GM12878 (cell line): ENCODE measurements at regions not wholly inside any gene's neighbourhood (a gene's known extent, or its start where the extent isn't known, plus 50 kb on each side); places are given as distances from the start of the nearest gene placed in this dataset.

ENCODE experiments used
- EZH2 ChIP-seq: IDR thresholded peaks from 2 replicates; pipeline ENCODE4 v1.6.1; 2012; ENCODE audit warnings: low read depth, mild to moderate bottlenecking, control low read depth, inconsistent platforms, low read length, borderline replicate concordance; ENCODE audit not compliant: control insufficient read depth
- MEF2B ChIP-seq: fragments of 450-650 bp; IDR thresholded peaks from 2 replicates; pipeline ENCODE4 v1.6.1; 2018; ENCODE audit warnings: mild to moderate bottlenecking, moderate library complexity; ENCODE audit not compliant: partially characterized antibody, poor library complexity, severe bottlenecking
- MTA3 ChIP-seq: IDR thresholded peaks from 2 replicates; pipeline ENCODE4 v1.6.1; 2012; ENCODE audit warnings: low read length, inconsistent platforms, borderline replicate concordance
- POLR2A ChIP-seq: IDR thresholded peaks from 2 replicates; pipeline ENCODE4 v1.6.1; 2011; ENCODE audit warnings: low read depth, mild to moderate bottlenecking, low read length
- RAD21 ChIP-seq: IDR thresholded peaks from 2 replicates; pipeline ENCODE4 v1.6.1; 2011; ENCODE audit warnings: mild to moderate bottlenecking, low read depth, low read length, moderate library complexity; ENCODE audit not compliant: insufficient read depth
- SIN3A ChIP-seq: IDR thresholded peaks from 2 replicates; pipeline ENCODE4 v1.6.1; 2012; ENCODE audit warnings: low read depth, low read length, improper control_type of control experiment
- TCF7 ChIP-seq: IDR thresholded peaks from 2 replicates; pipeline ENCODE4 v1.6.1; 2014; ENCODE audit warnings: antibody characterized with exemption, borderline replicate concordance
- ZNF274 ChIP-seq: IDR thresholded peaks from one replicate; pipeline ENCODE4 v1.8.0; 2011; ENCODE audit not compliant: insufficient read length, insufficient read depth
- TF ChIP-seq, protein P1 (sequence below): fragments of 150-350 bp; IDR thresholded peaks from 2 replicates; pipeline ENCODE4 v1.6.1; 2016; ENCODE audit warnings: low read depth, low read length
- TF ChIP-seq, protein P2 (sequence below), 3 experiments: IDR thresholded peaks in 2 of 3; conservative IDR thresholded peaks in 1 of 3; 2 replicates each; pipeline ENCODE4 v1.5.1; 2011; ENCODE audit warnings: low read depth in 3 of 3, low read length in 3 of 3, mild to moderate bottlenecking in 3 of 3, control low read depth in 2 of 3, moderate library complexity in 2 of 3, inconsistent platforms in 1 of 3, mixed read lengths in 1 of 3; ENCODE audit not compliant: control insufficient read depth in 2 of 3, insufficient read depth in 1 of 3; ENCODE audit errors: extremely low read depth in 1 of 3

DNA sequence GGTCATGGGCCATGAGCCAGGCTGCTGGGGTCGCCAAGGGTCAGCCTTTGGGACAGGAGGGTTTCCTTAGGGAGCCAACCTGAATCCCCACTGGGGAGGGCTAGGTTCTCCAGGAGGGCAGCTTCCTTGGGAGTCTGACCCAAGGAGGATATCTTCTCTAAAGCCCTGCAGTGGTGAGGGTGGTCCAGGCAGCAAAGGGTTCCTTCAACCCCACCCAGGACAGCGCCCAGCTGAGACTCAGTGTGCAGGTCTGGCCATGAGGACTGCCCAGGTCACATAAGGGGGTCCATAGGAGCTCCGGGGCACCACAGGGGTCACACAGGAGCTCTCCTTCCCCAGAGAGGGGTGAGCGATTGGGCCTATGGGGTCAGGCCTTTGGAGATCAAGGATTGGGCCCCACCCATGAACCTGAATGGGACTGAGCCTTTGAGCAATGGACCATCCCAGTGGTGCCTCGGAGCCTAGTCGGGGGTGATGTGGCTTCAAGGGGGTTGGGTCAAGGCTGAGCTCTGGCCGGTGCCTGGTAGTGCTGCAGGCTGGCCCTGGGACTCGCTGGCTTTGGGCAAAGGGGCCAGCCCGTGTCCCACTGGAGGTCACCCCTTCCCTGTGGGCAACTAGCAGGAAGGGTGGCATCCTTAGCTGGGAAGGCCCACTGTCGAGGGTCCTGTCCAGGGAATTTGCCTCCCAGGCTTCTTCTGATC lies 216.5 kb downstream of the SNRPN start:
- TF ChIP-seq, protein P1, sequence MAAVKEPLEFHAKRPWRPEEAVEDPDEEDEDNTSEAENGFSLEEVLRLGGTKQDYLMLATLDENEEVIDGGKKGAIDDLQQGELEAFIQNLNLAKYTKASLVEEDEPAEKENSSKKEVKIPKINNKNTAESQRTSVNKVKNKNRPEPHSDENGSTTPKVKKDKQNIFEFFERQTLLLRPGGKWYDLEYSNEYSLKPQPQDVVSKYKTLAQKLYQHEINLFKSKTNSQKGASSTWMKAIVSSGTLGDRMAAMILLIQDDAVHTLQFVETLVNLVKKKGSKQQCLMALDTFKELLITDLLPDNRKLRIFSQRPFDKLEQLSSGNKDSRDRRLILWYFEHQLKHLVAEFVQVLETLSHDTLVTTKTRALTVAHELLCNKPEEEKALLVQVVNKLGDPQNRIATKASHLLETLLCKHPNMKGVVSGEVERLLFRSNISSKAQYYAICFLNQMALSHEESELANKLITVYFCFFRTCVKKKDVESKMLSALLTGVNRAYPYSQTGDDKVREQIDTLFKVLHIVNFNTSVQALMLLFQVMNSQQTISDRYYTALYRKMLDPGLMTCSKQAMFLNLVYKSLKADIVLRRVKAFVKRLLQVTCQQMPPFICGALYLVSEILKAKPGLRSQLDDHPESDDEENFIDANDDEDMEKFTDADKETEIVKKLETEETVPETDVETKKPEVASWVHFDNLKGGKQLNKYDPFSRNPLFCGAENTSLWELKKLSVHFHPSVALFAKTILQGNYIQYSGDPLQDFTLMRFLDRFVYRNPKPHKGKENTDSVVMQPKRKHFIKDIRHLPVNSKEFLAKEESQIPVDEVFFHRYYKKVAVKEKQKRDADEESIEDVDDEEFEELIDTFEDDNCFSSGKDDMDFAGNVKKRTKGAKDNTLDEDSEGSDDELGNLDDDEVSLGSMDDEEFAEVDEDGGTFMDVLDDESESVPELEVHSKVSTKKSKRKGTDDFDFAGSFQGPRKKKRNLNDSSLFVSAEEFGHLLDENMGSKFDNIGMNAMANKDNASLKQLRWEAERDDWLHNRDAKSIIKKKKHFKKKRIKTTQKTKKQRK: no peak
- TF ChIP-seq, protein P2, sequence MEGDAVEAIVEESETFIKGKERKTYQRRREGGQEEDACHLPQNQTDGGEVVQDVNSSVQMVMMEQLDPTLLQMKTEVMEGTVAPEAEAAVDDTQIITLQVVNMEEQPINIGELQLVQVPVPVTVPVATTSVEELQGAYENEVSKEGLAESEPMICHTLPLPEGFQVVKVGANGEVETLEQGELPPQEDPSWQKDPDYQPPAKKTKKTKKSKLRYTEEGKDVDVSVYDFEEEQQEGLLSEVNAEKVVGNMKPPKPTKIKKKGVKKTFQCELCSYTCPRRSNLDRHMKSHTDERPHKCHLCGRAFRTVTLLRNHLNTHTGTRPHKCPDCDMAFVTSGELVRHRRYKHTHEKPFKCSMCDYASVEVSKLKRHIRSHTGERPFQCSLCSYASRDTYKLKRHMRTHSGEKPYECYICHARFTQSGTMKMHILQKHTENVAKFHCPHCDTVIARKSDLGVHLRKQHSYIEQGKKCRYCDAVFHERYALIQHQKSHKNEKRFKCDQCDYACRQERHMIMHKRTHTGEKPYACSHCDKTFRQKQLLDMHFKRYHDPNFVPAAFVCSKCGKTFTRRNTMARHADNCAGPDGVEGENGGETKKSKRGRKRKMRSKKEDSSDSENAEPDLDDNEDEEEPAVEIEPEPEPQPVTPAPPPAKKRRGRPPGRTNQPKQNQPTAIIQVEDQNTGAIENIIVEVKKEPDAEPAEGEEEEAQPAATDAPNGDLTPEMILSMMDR (IDR thresholded peaks at IDR 0.05 in 2 of 3, conservative IDR thresholded peaks at IDR 0.05 in 1 of 3; ENCODE audit: control insufficient read depth in 2 of 3, extremely low read depth in 1 of 3, insufficient read depth in 1 of 3, low read depth in 3 of 3, low read length in 3 of 3): no peak
- TF ChIP-seq POLR2A (no peak), RAD21 (no peak), EZH2 (no peak), MTA3 (no peak), SIN3A (no peak), MEF2B (no peak), ZNF274 (no peak), TCF7 (no peak)
